ENCODE measurements at regions not wholly inside any gene's neighbourhood (a gene's known extent, or its start where the extent isn't known, plus 50 kb on each side); places are given as distances from the start of the nearest gene placed in this dataset.

- BruUV-seq (replicated peaks) = no TSS peak
- Histone ChIP-seq H4K8ac (ENCODE audit: low read depth in 2 of 2, low read length in 2 of 2) (no peak overlapping the region), H3K23ac (ENCODE audit: low read depth, low read length) (no peak overlapping the region), H2BK120ac (ENCODE audit: low read depth, low read length) (no peak overlapping the region), H4K20me1 (ENCODE audit: insufficient read depth, low read length) (no peaks in the 10 kb centered on the region), H2AK5ac (ENCODE audit: low read depth, low read length) (no peak overlapping the region), H3K18ac (ENCODE audit: low read depth, low read length) (no peak overlapping the region), H2BK15ac (ENCODE audit: low read depth, low read length) (no peak overlapping the region), H3K4me3 (ENCODE audit: insufficient read depth, low read depth, low read length) (no peak overlapping the region), H3K4me1 (ENCODE audit: control insufficient read depth, insufficient read depth, low read length) (no peaks in the 10 kb centered on the region), H3K9me3 (ENCODE audit: control insufficient read depth, insufficient read depth, low read length) (peaks cover 9% of the 10 kb centered on the region), H2BK20ac (ENCODE audit: low read depth, low read length) (no peak overlapping the region), H2BK5ac (ENCODE audit: low read depth, low read length, poor library complexity, severe bottlenecking) (no peak overlapping the region), H3K56ac (ENCODE audit: extremely low read depth, insufficient read depth, low read length) (no peak overlapping the region), H3K4ac (ENCODE audit: low read depth, low read length) (no peak overlapping the region), H4K91ac (ENCODE audit: insufficient read depth, low read depth, low read length) (no peak overlapping the region), H4K5ac (ENCODE audit: low read depth, low read length) (no peak overlapping the region), H3K4me2 (ENCODE audit: low read depth, low read length) (no peak overlapping the region), H2AFZ (replicated peaks; ENCODE audit: low read length, poor library complexity) (no peak overlapping the region), H2AK9ac (replicated peaks; ENCODE audit: low read depth, low read length, poor library complexity) (no peak overlapping the region), H3K27ac (ENCODE audit: insufficient read depth, low read length) (no peak overlapping the region), H3K27me3 (ENCODE audit: control insufficient read depth, insufficient read depth, low read length) (no peaks in the 10 kb centered on the region), H3K9me1 (ENCODE audit: insufficient read depth, low read length) (0 out of 2 replicates have a peak, but pooled peaks cover 4% of the 10 kb centered on the region), H3K9ac (ENCODE audit: low read depth, low read length) (no peak overlapping the region), H3K14ac (replicated peaks; ENCODE audit: low read depth, low read length) (no peak overlapping the region), H3K79me1 (ENCODE audit: low read depth in 1 of 2, low read length in 2 of 2) (no peaks in the 10 kb centered on the region), H3K36me3 (ENCODE audit: control insufficient read depth, insufficient read depth, low read length) (no peaks in the 10 kb centered on the region)
- ChIA-PET POLR2A (ENCODE audit: unreplicated experiment) (no interaction called here), CTCF (no interaction called here)
- WGBS, 2 experiments (ENCODE audit: extremely low coverage in 2 of 2, insufficient read length in 1 of 2) = 60% methylated on average over 1 of the region's 16 CpGs; no CpG with 5 or more reads in 1 of the 2 experiments
- intact Hi-C loops (cut with micrococcal nuclease) = no loop called here
- no peak for ATAC-seq (ENCODE audit: low read depth)
- in situ Hi-C loops (cut with MboI; ENCODE audit: low sequenced_read_pairs) = no loop called here
- dilution Hi-C loops (cut with HindIII; ENCODE audit: low sequenced_read_pairs, unreplicated experiment) = no loop called here
- no peak for DNase-seq
- TF ChIP-seq MXI1 (IDR thresholded peaks at IDR 0.05; ENCODE audit: borderline replicate concordance, low read depth, low read length) (no peak), CHD1 (IDR thresholded peaks at IDR 0.05; ENCODE audit: low read depth, low read length) (no peak), BHLHE40 (IDR thresholded peaks at IDR 0.05; ENCODE audit: low read depth, low read length) (no peak), RAD21 (IDR thresholded peaks at IDR 0.05; ENCODE audit: low read length) (no peak), RFX5 (IDR thresholded peaks at IDR 0.05; ENCODE audit: low read depth, low read length) (no peak), POLR2A (IDR thresholded peaks at IDR 0.05; ENCODE audit: low read depth, low read length) (no peak), NFE2L2 (IDR thresholded peaks at IDR 0.05; ENCODE audit: low read depth, low read length) (no peak), ELK1 (IDR thresholded peaks at IDR 0.05; ENCODE audit: borderline replicate concordance, low read depth, low read length) (no peak), SMC3 (IDR thresholded peaks at IDR 0.05; ENCODE audit: low read depth, low read length) (no peak), RCOR1 (IDR thresholded peaks at IDR 0.05; ENCODE audit: insufficient replicate concordance, low read length) (no peak), CEBPB (IDR thresholded peaks at IDR 0.05; ENCODE audit: low read depth, low read length) (no peak), CTCF (conservative IDR thresholded peaks at IDR 0.05; ENCODE audit: low read depth, low read length) (no peak), MAFK (IDR thresholded peaks at IDR 0.05; ENCODE audit: low read depth, low read length) (no peak), MAZ (IDR thresholded peaks at IDR 0.05; ENCODE audit: borderline replicate concordance, low read depth, low read length) (no peak)
- TF ChIP-seq, protein P1, sequence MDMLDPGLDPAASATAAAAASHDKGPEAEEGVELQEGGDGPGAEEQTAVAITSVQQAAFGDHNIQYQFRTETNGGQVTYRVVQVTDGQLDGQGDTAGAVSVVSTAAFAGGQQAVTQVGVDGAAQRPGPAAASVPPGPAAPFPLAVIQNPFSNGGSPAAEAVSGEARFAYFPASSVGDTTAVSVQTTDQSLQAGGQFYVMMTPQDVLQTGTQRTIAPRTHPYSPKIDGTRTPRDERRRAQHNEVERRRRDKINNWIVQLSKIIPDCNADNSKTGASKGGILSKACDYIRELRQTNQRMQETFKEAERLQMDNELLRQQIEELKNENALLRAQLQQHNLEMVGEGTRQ (IDR thresholded peaks at IDR 0.05; ENCODE audit: low read depth, low read length) = no peak
These were observed 107.7 kb downstream of the FOXF2 start for GRCh38 chr6:1496836-1497760.

Measured in IMR-90 (cell line).